Mesenchymal stem cell (in vitro differentiated cells and primary cell): ENCODE measurements at regions not wholly inside any gene's neighbourhood (a gene's known extent, or its start where the extent isn't known, plus 50 kb on each side); places are given as distances from the start of the nearest gene placed in this dataset.

Experiments
- DNase-seq: peaks from one replicate; pipeline ENCODE4 v3.0.0-alpha.2; 2013
- H2AFZ ChIP-seq: one replicate; pipeline ENCODE4 v1.6.1; 2013; ENCODE audit warnings: low read depth, mild to moderate bottlenecking, control low read depth, inconsistent platforms, low read length, moderate library complexity
- H2AK5ac ChIP-seq: 2 replicates; pipeline ENCODE4 v1.6.1; 2013; ENCODE audit warnings: low read length, moderate library complexity, mild to moderate bottlenecking, inconsistent platforms; ENCODE audit not compliant: severe bottlenecking
- H2BK120ac ChIP-seq: one replicate; pipeline ENCODE4 v1.6.1; 2013; ENCODE audit warnings: low read depth, mild to moderate bottlenecking, inconsistent platforms, low read length, moderate library complexity
- H2BK12ac ChIP-seq, 2 experiments: one replicate each; pipeline ENCODE4 v1.6.1; 2013; ENCODE audit warnings: inconsistent platforms in 2 of 2, low read length in 2 of 2, mild to moderate bottlenecking in 2 of 2, moderate library complexity in 2 of 2, control low read depth in 1 of 2
- H2BK15ac ChIP-seq: one replicate; pipeline ENCODE4 v1.6.1; 2013; ENCODE audit warnings: mild to moderate bottlenecking, low read depth, inconsistent platforms; ENCODE audit not compliant: poor library complexity, severe bottlenecking
- H2BK5ac ChIP-seq: 2 replicates; pipeline ENCODE4 v1.6.1; 2013; ENCODE audit warnings: low read depth, mild to moderate bottlenecking, low read length, control low read depth, inconsistent platforms; ENCODE audit not compliant: poor library complexity, severe bottlenecking
- H3K14ac ChIP-seq, 2 experiments: one replicate each; pipeline ENCODE4 v1.6.1; 2013; ENCODE audit warnings: inconsistent platforms in 2 of 2, low read length in 2 of 2, control low read depth in 1 of 2, mild to moderate bottlenecking in 1 of 2, moderate library complexity in 1 of 2
- H3K18ac ChIP-seq, 2 experiments: one replicate each; pipeline ENCODE4 v1.6.1; 2013; ENCODE audit warnings: inconsistent platforms in 2 of 2, low read length in 2 of 2, control low read depth in 1 of 2, low read depth in 1 of 2, mild to moderate bottlenecking in 1 of 2
- H3K23ac ChIP-seq, 2 experiments: one replicate each; pipeline ENCODE4 v1.6.1; 2013; ENCODE audit warnings: inconsistent platforms in 2 of 2, low read length in 2 of 2, mild to moderate bottlenecking in 2 of 2, moderate library complexity in 2 of 2, control low read depth in 1 of 2
- H3K27ac ChIP-seq: 2 replicates; pipeline ENCODE4 v1.5.1; 2013; ENCODE audit warnings: mild to moderate bottlenecking, moderate library complexity, low read length, control low read depth, inconsistent platforms; ENCODE audit not compliant: poor library complexity, severe bottlenecking
- H3K27me3 ChIP-seq, 2 experiments: 2 replicates each; pipeline versions ENCODE4 v1.6.1 to v1.7.0; 2013; ENCODE audit warnings: low read length in 2 of 2, mild to moderate bottlenecking in 2 of 2, moderate library complexity in 2 of 2, control low read depth in 1 of 2, inconsistent platforms in 1 of 2; ENCODE audit not compliant: control insufficient read depth in 1 of 2, insufficient read depth in 1 of 2
- H3K36me3 ChIP-seq, 2 experiments: 2 replicates each; pipeline versions ENCODE4 v1.6.1 to v1.7.0; 2013; ENCODE audit warnings: low read length in 2 of 2, control low read depth in 1 of 2, inconsistent platforms in 1 of 2, low read depth in 1 of 2, mild to moderate bottlenecking in 1 of 2; ENCODE audit not compliant: insufficient read depth in 2 of 2, control insufficient read depth in 1 of 2
- H3K4ac ChIP-seq, 2 experiments: one replicate each; pipeline ENCODE4 v1.6.1; 2013; ENCODE audit warnings: inconsistent platforms in 2 of 2, low read length in 2 of 2, mild to moderate bottlenecking in 2 of 2, moderate library complexity in 2 of 2, control low read depth in 1 of 2, low read depth in 1 of 2
- H3K4me1 ChIP-seq: 2 replicates; pipeline ENCODE4 v1.6.1; 2013; ENCODE audit warnings: low read depth, low read length, control low read depth; ENCODE audit not compliant: control insufficient read depth, insufficient read depth
- H3K4me2 ChIP-seq: 2 replicates; pipeline ENCODE4 v1.6.1; 2013; ENCODE audit warnings: low read length, mild to moderate bottlenecking, inconsistent platforms; ENCODE audit not compliant: poor library complexity, severe bottlenecking
- H3K4me3 ChIP-seq, 2 experiments: 2 replicates each; pipeline versions ENCODE4 v1.5.1 to v1.7.0; 2013; ENCODE audit warnings: low read length in 2 of 2, mild to moderate bottlenecking in 2 of 2, control low read depth in 1 of 2, low read depth in 1 of 2; ENCODE audit not compliant: insufficient read depth in 1 of 2
- H3K79me1 ChIP-seq: replicated peaks from 2 replicates; pipeline ENCODE4 v1.6.1; 2013; ENCODE audit warnings: mild to moderate bottlenecking, control low read depth, low read length, inconsistent platforms; ENCODE audit not compliant: poor library complexity, severe bottlenecking
- H3K9ac ChIP-seq: 2 replicates; pipeline ENCODE4 v1.7.0; 2013; ENCODE audit warnings: mild to moderate bottlenecking, low read length, moderate library complexity
- H3K9me3 ChIP-seq: 2 replicates; pipeline ENCODE4 v1.7.0; 2013; ENCODE audit warnings: mild to moderate bottlenecking, low read length; ENCODE audit not compliant: control insufficient read depth
- H4K8ac ChIP-seq: one replicate; pipeline ENCODE4 v1.6.1; 2013; ENCODE audit warnings: inconsistent platforms, mild to moderate bottlenecking, low read length, moderate library complexity
- H4K91ac ChIP-seq: one replicate; pipeline ENCODE4 v1.6.1; 2013; ENCODE audit warnings: mild to moderate bottlenecking, low read length, inconsistent platforms
- WGBS: methylation state at CpG from one replicate; pipeline ENCODE4 v1.1.7; 2013; ENCODE audit warnings: mixed read lengths; 5-methylcytosine and 5-hydroxymethylcytosine counted together

- peaks cover 4 to 66% of the 10 kb centered on the region in 2 experiments for H3K27me3 ChIP-seq
- no peak overlapping the region for H3K4me2 ChIP-seq
- H3K9me3 ChIP-seq: no peaks in the 10 kb centered on the region
- H2BK5ac ChIP-seq: no peak overlapping the region
- H2BK15ac ChIP-seq: no peak overlapping the region
- H2AFZ ChIP-seq: no peak overlapping the region
- 68% methylated on average over 5 of the region's 5 CpGs for WGBS
- H2BK120ac ChIP-seq: no peak overlapping the region
- H2BK12ac ChIP-seq: no peak overlapping the region
- H3K23ac ChIP-seq: no peak overlapping the region
- H4K91ac ChIP-seq: no peak overlapping the region
- H3K18ac ChIP-seq: no peak overlapping the region
- no peak overlapping the region for H3K14ac ChIP-seq
- peaks cover 11% of the 10 kb centered on the region for H3K4me1 ChIP-seq
- no peaks in the 10 kb centered on the region for H3K36me3 ChIP-seq
- no peak overlapping the region for H2AK5ac ChIP-seq
- DNase-seq: no peak
- no peak overlapping the region for H3K27ac ChIP-seq
- H3K4me3 ChIP-seq: no peak overlapping the region
- no peak overlapping the region for H3K9ac ChIP-seq
- H3K79me1 ChIP-seq: no peaks in the 10 kb centered on the region
- H3K4ac ChIP-seq: no peak overlapping the region
- H4K8ac ChIP-seq: no peak overlapping the region
These were observed 286.8 kb downstream of the PTPRU start for GRCh38 chr1:29523136-29523535.

- Histone ChIP-seq H3K27ac (no peak overlapping the region), H2BK5ac (no peak overlapping the region), H3K4me3 (no peak overlapping the region), H2BK120ac (no peak overlapping the region), H3K36me3 (no peaks in the 10 kb centered on the region), H4K91ac (no peak overlapping the region), H2AK5ac (no peak overlapping the region), H3K4me2 (no peak overlapping the region), H4K8ac (no peak overlapping the region), H2BK12ac (no peak overlapping the region), H3K27me3 (peaks cover 0 to 64% of the 10 kb centered on the region in 2 experiments), H3K14ac (no peak overlapping the region), H3K23ac (no peak overlapping the region), H3K9me3 (no peaks in the 10 kb centered on the region), H3K4me1 (peaks cover 10% of the 10 kb centered on the region), H3K4ac (no peak overlapping the region), H3K9ac (no peak overlapping the region), H2BK15ac (no peak overlapping the region), H3K18ac (no peak overlapping the region), H3K79me1 (no peaks in the 10 kb centered on the region), H2AFZ (no peak overlapping the region)
- WGBS: 70% methylated on average over 12 of the region's 14 CpGs
- DNase-seq: no peak
These were observed 285.7 kb downstream of the PTPRU start for GRCh38 chr1:29521811-29522580.

GRCh38 chr1:29521438-29521715, 285.1 kb downstream of the PTPRU start:
- Histone ChIP-seq H2AK5ac (no peak overlapping the region), H2AFZ (no peak overlapping the region), H2BK5ac (no peak overlapping the region), H3K27ac (no peak overlapping the region), H3K27me3 (peaks cover 0 to 58% of the 10 kb centered on the region in 2 experiments), H2BK120ac (no peak overlapping the region), H3K23ac (no peak overlapping the region), H3K9me3 (no peaks in the 10 kb centered on the region), H3K18ac (no peak overlapping the region), H3K14ac (no peak overlapping the region), H3K4me1 (peaks cover 10% of the 10 kb centered on the region), H3K4me3 (no peak overlapping the region), H2BK12ac (no peak overlapping the region), H3K4me2 (no peak overlapping the region), H4K91ac (no peak overlapping the region), H2BK15ac (no peak overlapping the region), H3K9ac (no peak overlapping the region), H3K36me3 (no peaks in the 10 kb centered on the region), H3K79me1 (no peaks in the 10 kb centered on the region), H4K8ac (no peak overlapping the region), H3K4ac (no peak overlapping the region)
- WGBS: 77% methylated on average over 4 of the region's 4 CpGs
- DNase-seq: no peak

GRCh38 chr1:29520571-29521437, 284.5 kb downstream of the PTPRU start:
- 81% methylated on average over 10 of the region's 11 CpGs for WGBS
- Histone ChIP-seq H3K79me1 (no peaks in the 10 kb centered on the region), H3K4me3 (no peak overlapping the region), H2AK5ac (no peak overlapping the region), H4K91ac (no peak overlapping the region), H3K14ac (no peak overlapping the region), H3K9ac (no peak overlapping the region), H3K4me1 (peaks cover 10% of the 10 kb centered on the region), H2BK120ac (no peak overlapping the region), H3K9me3 (no peaks in the 10 kb centered on the region), H3K27me3 (peaks cover 0 to 54% of the 10 kb centered on the region in 2 experiments), H3K4me2 (no peak overlapping the region), H2BK12ac (no peak overlapping the region), H2BK15ac (no peak overlapping the region), H4K8ac (no peak overlapping the region), H3K27ac (no peak overlapping the region), H3K36me3 (no peaks in the 10 kb centered on the region), H3K18ac (no peak overlapping the region), H3K23ac (no peak overlapping the region), H3K4ac (no peak overlapping the region), H2AFZ (no peak overlapping the region), H2BK5ac (no peak overlapping the region)
- no peak for DNase-seq
